Fibroblast of the conjunctiva (primary cell): ENCODE measurements at regions not wholly inside any gene's neighbourhood (a gene's known extent, or its start where the extent isn't known, plus 50 kb on each side); places are given as distances from the start of the nearest gene placed in this dataset.
A peak's percentile ranks its signal among the peaks of the same experiment; 100 is the strongest.
"Not testable (repeated sequence)": the region's sequence is repeated elsewhere in the genome, so short reads cannot be mapped to it uniquely, and the experiment has no call there.

Experiments used
- DNase-seq: peaks from one replicate; pipeline ENCODE4 v3.0.0-alpha.2; 2010; ENCODE audit warnings: low read depth

- peak; percentile 29 for DNase-seq
These were observed 63.2 kb upstream of the SNX19 start for GRCh38 chr11:130979386-130979972.

- DNase-seq = no peak
These were observed 64.0 kb upstream of the SNX19 start for GRCh38 chr11:130980071-130980862.

GRCh38 chr11:130984241-130984640 lies 68.0 kb upstream of the SNX19 start:
- DNase-seq = not testable (repeated sequence)

GRCh38 chr11:130992788-130993187 lies 76.5 kb upstream of the SNX19 start:
- DNase-seq = no peak

GRCh38 chr11:130994043-130994442 lies 77.8 kb upstream of the SNX19 start:
- DNase-seq = no peak

GRCh38 chr11:130995266-130995665 lies 79.0 kb upstream of the SNX19 start:
- DNase-seq = no peak

DNA sequence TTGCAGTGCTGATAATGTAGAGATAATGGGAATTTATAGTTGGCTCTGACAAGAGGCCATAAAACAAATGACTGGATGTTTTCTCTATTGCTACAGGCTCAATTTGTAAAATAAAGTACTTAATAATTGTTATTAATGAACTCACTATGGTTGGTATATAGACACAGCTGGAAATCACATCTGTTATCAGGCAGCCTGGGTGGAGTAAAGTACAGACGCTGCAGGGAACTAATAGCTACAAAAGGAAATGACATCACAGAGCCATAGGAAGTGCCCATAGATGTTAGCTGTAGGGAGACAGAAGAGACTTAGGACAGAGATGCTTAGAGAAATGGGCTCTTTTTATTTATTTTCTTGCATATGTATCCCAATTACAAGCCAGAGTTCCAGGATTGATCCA lies 81.0 kb upstream of the SNX19 start:
- no peak for DNase-seq

DNA sequence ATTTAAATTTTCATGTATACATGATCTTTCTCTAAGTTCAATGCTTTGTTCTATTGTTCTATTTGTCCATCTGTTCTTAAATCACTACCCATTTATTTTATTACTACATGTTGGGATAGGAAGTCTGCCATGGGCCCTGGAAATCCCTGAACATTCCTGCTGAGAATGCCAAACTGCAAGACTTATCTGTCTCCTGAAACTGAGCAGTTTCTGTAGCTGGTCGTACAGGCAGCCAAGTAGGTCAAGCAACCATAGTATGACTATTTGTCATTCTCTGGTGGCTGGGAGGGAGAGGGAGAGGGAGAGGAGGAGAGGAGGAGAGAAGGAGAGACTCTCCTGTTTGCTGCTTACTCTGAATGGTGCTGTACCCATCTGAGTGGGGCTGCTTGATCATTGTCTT lies 82.8 kb upstream of the SNX19 start:
- peak; percentile 41 for DNase-seq

- peak; percentile 86 for DNase-seq
These were observed 83.9 kb upstream of the SNX19 start for GRCh38 chr11:130999992-131000770.

GRCh38 chr11:131002145-131002544 lies 85.9 kb upstream of the SNX19 start:
- no peak for DNase-seq

DNA sequence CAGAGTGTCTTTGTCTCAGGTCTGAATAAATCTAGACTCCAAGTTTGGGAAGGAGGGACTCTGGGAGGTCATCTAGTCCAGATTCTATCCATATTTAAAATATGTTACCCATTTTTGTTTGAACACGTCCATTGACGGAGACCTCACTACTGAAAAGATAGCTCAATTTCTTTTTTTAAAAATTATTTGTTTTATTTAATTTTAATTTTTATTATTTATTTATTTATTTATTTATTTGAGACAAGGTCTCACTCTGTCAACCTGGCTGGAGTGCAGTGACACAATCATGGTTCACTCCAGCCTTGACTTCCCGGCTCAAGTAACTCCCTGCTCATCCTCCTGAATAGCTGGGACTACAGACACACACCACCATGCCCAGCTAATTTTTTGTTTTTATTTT lies 89.5 kb upstream of the SNX19 start:
- no peak for DNase-seq

DNA sequence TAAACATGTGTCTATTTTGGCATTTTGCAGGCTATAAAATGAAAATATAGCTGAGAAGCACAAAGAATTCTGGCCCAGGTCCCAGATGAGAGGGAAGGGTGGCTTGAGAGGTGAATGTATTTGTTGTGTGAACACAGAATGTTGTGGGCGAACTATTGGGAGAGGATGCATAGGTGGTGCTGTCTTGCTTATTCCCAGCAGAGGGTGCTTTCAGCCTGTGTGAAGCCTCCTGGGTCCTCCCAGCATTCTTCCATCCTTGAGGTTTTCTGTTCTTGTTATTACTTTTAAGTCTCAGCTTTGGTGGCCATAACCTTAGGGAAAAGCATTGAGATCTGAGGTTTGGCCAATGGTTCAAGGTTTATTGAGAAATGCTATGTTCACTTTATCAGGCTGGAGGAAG lies 108.7 kb upstream of the SNX19 start:
- peak; percentile 26 for DNase-seq

DNA sequence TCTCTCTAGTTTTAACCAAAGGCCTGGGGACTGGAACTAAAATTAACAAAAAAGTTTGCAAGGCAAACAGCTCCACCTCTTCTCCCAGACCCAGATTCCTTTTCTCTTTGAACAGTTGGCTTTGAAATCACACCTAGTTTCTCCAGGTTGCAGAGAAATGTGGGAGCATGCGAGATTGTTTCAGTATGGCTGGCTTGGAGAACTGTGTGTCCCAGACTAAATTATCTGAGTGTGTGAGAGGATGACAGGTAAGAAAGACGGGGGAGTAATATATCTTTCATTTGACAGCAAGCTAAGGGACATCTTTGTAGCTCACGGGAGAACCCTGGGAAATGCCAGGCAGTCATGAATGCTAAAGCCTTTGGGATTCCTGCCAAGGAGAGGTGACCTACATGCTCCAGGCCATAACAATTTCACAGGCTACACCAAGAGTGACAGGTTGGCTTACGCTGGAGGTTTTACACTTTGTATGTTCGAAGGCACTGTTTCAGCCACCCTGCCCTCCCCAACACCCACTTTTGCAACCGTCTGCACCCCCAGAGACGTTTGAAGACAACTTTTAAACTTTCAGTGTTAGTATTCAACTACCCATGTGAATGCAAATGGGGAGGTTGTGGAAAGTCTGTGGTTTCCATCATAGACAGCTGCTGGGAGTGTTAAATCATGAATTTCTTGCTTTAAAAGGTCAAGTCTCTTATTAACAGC lies 109.3 kb upstream of the SNX19 start:
- no peak for DNase-seq

DNA sequence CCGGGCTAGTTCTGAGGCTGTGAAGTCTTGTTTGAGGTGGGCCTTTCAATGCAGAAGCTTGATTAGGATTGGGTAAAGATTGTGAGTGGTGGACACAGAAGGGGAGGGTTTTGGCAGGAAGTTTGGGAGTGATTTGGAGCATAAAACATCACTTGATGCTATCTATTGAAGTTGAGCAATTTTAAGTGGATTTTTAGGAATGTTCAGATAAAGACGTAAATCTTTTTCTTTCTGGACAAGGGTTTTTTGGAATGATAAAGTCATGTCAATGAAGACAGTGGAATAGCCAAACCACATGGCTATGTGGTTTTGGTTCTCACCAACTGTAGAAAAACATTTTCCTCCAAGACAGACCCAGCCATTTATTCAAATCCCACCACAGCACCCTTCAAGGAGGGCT lies 111.2 kb upstream of the SNX19 start:
- DNase-seq = no peak

GRCh38 chr11:131033151-131033651 lies 116.9 kb upstream of the SNX19 start:
- peak; percentile 18 for DNase-seq

- no peak for DNase-seq
These were observed 120.2 kb upstream of the SNX19 start for GRCh38 chr11:131036514-131036913.

GRCh38 chr11:131037873-131038272 lies 121.6 kb upstream of the SNX19 start:
- no peak for DNase-seq

DNA sequence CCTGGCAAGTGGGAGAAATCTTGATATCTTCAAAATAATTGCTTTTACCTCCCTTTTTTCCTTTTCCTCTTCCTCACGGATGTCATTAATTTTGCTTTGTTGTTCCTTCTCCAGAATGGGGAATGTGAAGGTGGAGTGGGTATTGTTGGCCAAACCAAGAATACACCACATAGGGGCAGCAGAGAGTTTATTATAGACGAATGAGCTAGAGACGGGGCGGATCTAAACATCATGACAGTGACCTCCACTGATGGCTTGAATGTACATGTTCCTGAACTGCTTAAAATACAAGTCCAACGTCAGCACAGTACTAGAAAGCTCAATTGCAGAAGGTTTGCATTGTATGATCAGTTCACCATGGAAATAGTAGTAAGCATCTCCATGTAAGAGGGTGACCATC lies 122.3 kb upstream of the SNX19 start:
- no peak for DNase-seq

DNA sequence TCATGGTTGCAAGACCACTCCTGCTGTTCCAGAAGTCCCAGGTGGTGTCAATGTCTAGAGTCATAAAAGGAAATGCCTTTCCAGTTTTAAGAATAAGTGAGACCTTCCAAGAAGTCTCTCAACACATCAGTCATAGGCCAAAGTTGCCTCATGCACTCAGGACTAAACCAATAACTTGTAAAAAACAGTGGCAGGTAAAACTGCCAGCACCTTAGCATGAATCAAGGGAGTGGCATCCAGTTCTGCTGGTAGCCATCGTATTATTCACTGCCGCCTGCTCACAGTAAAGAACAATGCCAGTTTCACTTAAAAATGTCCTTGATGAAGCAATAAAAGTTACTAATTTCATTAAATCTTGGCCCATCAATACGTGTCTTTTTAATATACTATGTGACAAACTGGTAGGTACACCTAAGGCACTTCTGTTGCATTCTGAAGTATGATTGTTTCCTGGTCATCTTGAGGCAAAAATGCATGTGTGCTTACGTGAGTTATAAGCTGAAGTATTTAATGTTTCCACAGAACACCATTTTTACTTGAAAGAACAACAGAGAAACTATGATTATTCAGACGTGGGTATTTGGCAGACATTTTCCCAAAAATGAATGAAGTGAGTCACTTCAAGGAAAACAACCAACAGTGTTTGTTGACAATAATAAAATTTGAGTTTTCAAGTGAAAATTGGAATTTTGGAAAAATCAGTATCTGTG lies 125.2 kb upstream of the SNX19 start:
- DNase-seq = no peak

DNA sequence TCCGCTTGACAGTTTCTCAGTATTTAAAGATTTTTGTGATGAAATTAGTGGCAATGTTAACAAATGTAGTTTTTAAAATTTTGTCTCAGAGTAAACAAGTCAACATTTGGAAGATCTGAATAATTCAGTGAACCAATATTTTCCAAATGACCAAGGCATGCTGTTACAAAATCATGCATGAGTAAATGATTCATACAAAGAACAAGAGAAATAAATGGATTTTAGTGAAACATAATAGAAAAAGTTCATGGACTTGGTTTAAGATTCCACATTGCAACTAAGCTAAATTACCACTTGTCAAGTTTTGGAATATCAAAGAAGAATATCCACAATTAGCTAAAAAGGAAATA lies 125.7 kb upstream of the SNX19 start:
- DNase-seq = no peak

- DNase-seq = no peak
These were observed 127.0 kb upstream of the SNX19 start for GRCh38 chr11:131043251-131043650.

DNA sequence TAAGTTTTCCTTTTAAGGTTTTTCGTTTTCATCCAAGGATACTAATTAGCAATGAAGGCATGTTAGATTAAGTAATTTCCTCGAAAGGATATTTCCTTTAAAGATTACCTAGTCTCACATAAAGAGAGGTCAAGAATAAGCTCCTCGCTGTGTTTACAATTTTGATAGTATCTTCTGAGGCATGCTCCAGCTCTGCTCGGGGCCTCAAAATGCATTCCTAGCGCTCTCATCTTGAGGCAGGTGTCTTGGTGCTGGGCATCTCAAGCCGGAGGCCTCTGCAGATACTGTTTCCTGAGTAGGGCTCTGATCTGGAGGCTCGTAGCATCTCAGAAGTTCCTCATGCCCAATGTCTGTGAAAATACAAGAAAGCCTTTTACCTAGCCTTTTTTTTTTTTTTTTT lies 128.6 kb upstream of the SNX19 start:
- DNase-seq = no peak
